IMR-90 (cell line): ENCODE measurements at regions not wholly inside any gene's neighbourhood (a gene's known extent, or its start where the extent isn't known, plus 50 kb on each side); places are given as distances from the start of the nearest gene placed in this dataset.

ENCODE experiments used
- BHLHE40 ChIP-seq: fragments of 150-350 bp; IDR thresholded peaks from 2 replicates; pipeline ENCODE4 v1.6.1; 2016; ENCODE audit warnings: mild to moderate bottlenecking, low read depth, low read length
- CHD1 ChIP-seq: IDR thresholded peaks from 2 replicates; pipeline ENCODE4 v1.6.1; 2012; ENCODE audit warnings: low read depth, low read length, improper control_type of control experiment
- CTCF ChIP-seq: conservative IDR thresholded peaks from 2 replicates; pipeline ENCODE4 v1.5.1; 2012; ENCODE audit warnings: mild to moderate bottlenecking, low read depth, low read length, improper control_type of control experiment
- MAFK ChIP-seq: IDR thresholded peaks from 2 replicates; pipeline ENCODE4 v1.6.1; 2012; ENCODE audit warnings: low read depth, low read length, improper control_type of control experiment
- MAZ ChIP-seq: IDR thresholded peaks from 2 replicates; pipeline ENCODE4 v1.6.1; 2012; ENCODE audit warnings: low read depth, mild to moderate bottlenecking, low read length, improper control_type of control experiment, moderate library complexity, borderline replicate concordance
- MXI1 ChIP-seq: IDR thresholded peaks from 2 replicates; pipeline ENCODE4 v1.6.1; 2012; ENCODE audit warnings: low read depth, mild to moderate bottlenecking, low read length, moderate library complexity, borderline replicate concordance
- NFE2L2 ChIP-seq: fragments of 150-350 bp; IDR thresholded peaks from 2 replicates; pipeline ENCODE4 v1.6.1; 2016; ENCODE audit warnings: low read depth, mild to moderate bottlenecking, low read length
- POLR2A ChIP-seq: IDR thresholded peaks from 2 replicates; pipeline ENCODE4 v1.6.1; 2012; ENCODE audit warnings: mild to moderate bottlenecking, low read depth, low read length
- RAD21 ChIP-seq: IDR thresholded peaks from 2 replicates; pipeline ENCODE4 v1.6.1; 2012; ENCODE audit warnings: low read length, improper control_type of control experiment
- RCOR1 ChIP-seq: IDR thresholded peaks from 2 replicates; pipeline ENCODE4 v1.6.1; 2012; ENCODE audit warnings: mild to moderate bottlenecking, low read length, improper control_type of control experiment; ENCODE audit not compliant: insufficient replicate concordance
- RFX5 ChIP-seq: IDR thresholded peaks from 2 replicates; pipeline ENCODE4 v1.8.0; 2012; ENCODE audit warnings: low read depth, mild to moderate bottlenecking, low read length, moderate library complexity
- SMC3 ChIP-seq: fragments of 150-350 bp; IDR thresholded peaks from 2 replicates; pipeline ENCODE4 v1.6.1; 2016; ENCODE audit warnings: low read depth, mild to moderate bottlenecking, antibody characterized with exemption, low read length, moderate library complexity
- USF2 ChIP-seq: fragments of 150-350 bp; IDR thresholded peaks from 2 replicates; pipeline ENCODE4 v1.6.1; 2017; ENCODE audit warnings: mild to moderate bottlenecking, antibody characterized with exemption, low read length, low read depth

GRCh38 chr2:104318001-104318665, 535.8 kb upstream of the POU3F3 start:
- no peak for TF ChIP-seq CTCF
- no peak for TF ChIP-seq MAFK
- TF ChIP-seq USF2 = no peak
- no peak for TF ChIP-seq RCOR1
- no peak for TF ChIP-seq RFX5
- no peak for TF ChIP-seq MAZ
- no peak for TF ChIP-seq RAD21
- TF ChIP-seq CHD1 = no peak
- TF ChIP-seq POLR2A = no peak
- no peak for TF ChIP-seq NFE2L2
- no peak for TF ChIP-seq SMC3
- no peak for TF ChIP-seq MXI1
- no peak for TF ChIP-seq BHLHE40
